ENCODE measurements at regions not wholly inside any gene's neighbourhood (a gene's known extent, or its start where the extent isn't known, plus 50 kb on each side); places are given as distances from the start of the nearest gene placed in this dataset.
"Not testable (repeated sequence)": the region's sequence is repeated elsewhere in the genome, so short reads cannot be mapped to it uniquely, and the experiment has no call there.

- no peak for DNase-seq
Measured at GRCh38 chr9:15113288-15113687, 193.7 kb downstream of the TTC39B start.

GRCh38 chr9:15111071-15111470 lies 195.9 kb downstream of the TTC39B start:
- no peak for DNase-seq

GRCh38 chr9:15104826-15105420 lies 194.7 kb upstream of the FREM1 start:
- peak; percentile 51 for DNase-seq

GRCh38 chr9:15103290-15103689 lies 193.1 kb upstream of the FREM1 start:
- DNase-seq: no peak

- DNase-seq: no peak
Measured at GRCh38 chr9:15101095-15101494, 190.9 kb upstream of the FREM1 start.

GRCh38 chr9:15100571-15100970 lies 190.3 kb upstream of the FREM1 start:
- DNase-seq: no peak

DNA sequence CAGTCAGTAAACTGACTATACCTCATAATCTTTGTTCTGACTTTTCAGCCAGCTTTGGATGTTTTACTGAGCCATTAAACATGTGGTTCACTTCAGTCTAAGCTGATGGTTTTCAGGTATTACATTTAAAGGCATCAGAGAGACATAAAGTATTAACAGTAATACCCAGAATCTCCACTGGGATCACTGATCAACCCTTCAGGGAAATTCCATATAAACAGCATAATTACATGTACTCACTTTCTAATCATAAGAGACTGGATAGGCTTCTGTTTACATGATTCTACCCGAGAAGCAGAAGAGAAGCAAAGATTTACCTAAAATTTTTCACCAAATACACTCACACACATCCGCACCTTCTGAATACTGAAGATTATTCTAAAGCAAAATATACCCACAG lies 186.7 kb upstream of the FREM1 start:
- DNase-seq: no peak

DNA sequence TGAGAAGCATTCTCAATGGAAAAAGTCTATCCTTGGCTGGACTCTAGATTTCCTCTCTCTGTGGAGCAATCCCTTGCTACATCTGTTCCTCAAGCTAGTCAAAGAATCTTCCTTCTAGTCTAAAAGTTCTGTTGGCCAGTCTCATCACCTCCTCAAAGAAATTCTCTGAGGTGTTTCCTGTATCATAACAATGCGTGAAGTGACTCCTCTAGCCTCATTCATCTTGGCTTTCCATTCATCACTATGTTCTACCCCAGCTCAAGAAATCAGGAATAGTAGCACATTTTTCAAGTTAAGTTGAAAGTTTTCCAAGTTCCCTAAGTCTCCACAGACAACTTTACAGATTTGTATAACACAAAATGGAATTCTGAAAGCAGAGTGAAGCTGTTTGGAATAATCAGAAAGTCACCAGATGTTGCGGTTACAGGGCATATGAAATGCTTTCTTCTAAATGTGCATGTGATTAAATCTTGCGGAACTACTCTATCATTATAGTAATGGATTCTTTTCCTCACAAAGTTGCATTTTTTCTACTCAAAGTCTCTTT lies 176.6 kb upstream of the FREM1 start:
- no peak for DNase-seq

DNA sequence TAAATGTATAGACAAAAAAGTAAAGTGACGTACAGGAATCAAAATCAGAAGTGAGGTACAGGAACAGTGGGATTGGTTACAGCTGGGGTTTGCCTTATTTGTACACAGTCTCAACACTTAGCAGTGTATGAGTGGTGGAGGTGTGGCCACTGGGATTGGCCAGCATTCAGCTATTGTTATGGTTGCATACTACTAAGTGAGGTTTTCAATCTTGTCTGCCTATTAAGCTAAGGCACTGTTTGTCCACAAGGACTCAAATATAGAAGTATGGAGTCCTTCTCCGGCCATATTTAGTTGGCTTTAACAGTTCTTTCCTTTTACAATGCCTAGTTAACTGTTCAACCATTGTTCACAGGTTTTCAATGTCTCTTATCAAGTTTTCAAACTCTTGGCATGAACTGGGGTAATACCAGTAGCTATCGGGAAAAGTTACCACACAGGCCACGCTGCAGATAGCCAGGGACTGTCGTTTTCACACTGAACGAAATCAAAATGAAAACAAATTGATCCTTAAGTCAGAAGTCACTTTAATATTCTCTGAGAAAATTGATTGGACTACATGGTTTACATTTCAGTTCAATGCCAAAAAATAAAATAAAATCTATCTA lies 176.0 kb upstream of the FREM1 start:
- DNase-seq: no peak

DNA sequence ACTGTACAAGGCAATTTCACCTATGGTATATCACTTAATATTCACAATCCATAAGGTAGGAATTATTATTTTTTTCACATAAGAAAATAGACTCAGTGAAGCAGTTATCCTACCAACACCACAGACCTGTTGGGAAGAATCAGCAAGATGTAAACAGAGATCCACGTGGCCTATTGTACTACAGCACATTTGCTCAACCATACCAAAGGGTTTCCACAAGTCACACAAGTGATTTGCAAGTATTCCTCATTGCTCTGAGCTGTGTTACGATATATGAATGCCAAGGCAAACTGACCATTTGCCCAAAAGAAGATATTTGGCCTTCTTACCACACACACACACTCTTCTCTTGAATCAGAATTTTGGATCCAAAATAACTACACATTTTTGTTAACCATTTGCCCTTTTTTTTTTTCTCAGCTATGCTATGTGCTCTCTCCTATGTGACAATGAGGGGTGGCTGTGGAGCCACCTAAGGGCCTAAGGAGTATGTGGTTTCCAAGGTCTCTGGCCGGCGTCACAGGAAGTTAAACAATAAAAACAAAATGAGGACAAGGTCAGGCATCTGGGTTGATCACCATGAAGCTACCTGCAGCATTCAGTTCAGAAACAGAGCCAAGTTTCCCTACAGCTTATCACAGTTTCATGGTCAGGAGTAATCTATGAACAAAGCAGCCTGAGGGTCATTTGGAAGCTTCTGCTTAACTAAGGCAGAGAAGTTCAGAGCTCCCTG lies 171.0 kb upstream of the FREM1 start:
- no peak for DNase-seq

DNA sequence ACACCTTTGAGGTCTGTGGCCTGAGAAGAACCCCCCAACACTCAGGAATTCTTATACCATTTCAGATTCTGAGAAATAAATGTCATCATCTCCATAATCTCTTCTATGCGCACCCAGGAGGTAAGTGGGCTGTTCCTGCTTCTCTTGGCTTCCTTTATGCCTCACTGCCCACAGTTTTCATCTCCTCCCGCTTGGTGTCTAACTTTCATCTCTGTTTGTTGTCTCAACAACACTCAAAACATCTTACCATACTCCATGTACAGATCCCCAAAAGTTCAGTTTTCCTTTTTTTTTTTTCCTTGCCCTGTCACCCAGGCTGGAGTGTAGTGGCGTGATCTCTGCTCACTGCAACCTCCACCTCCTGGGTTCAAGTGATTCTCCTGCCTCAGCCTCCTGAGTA lies 170.2 kb upstream of the FREM1 start:
- DNase-seq: no peak

DNA sequence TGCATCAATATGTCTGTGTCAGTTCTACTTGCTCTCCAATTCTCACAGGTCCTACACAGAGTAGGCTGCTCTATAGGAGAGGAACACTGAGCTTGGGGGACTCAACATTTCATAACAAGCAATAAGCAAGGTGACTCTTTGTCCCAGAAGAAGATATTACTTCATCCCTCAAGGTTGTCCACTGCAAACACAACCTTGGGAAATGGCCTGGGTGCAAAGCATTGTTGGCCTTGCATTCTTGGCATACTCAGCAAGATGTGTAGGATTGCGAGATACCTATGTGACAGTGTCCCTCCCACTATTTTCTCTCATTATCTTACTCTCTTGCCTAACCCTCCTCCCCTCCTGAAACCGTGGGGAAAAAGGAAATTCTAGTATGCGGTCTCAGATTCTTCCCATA lies 169.8 kb upstream of the FREM1 start:
- no peak for DNase-seq

DNA sequence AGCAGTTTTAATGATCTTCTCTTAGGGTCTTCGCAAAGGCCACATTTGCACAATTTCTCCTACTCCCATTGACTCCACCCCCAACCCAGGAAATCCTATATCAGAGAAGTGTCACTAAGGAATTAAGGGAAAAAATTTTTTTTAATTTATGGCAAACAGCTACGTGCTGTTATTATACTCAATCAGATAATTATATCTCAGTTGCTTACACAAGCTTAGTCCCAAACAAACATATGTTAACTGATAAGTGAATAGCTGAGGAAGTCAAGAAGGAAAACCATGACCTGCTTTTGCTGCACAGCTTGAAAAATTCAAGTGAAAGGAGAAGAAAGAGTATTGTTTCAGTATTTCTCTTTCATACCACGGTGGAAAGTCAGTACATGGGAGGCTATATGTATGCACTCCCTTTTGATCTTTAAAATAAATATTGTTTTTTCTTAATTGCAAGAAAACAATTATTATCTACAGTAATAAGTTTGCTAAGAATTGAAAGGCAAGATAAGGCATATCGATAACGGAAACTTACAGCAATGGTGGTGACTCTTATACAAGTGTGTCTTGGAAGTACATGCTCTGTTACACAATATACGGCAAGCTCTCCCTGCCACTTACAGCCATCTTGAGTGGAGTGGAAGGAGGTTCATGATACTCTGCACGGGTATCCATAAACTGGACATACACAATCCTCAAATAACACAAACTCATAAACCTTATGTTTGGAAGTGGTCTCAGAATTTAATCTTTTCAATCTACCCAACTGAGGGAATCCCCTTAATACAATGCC lies 167.9 kb upstream of the FREM1 start:
- DNase-seq: no peak

GRCh38 chr9:15073620-15074019 lies 163.4 kb upstream of the FREM1 start:
- no peak for DNase-seq

DNA sequence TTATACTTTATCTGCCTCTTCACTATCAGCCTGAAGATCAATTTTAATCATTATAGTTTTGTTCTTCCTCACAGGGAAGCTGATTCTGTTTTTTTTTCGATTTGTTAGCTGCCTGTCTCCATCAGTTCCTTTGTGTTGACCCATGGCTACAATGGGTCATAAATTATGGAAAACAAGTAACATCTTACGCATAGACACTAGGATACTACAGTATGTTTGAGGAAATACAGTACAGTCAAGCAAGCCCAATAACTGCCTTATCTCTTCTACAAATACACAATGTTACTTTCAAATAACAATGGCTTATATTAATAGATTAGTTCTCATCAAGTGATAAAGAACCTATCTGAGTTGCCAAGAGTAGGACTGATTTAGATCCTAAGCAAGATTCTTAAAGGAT lies 160.5 kb upstream of the FREM1 start:
- no peak for DNase-seq

- DNase-seq: no peak
Measured at GRCh38 chr9:15069106-15069505, 158.9 kb upstream of the FREM1 start.

- no peak for DNase-seq
Measured at GRCh38 chr9:15068261-15068660, 158.0 kb upstream of the FREM1 start.

DNA sequence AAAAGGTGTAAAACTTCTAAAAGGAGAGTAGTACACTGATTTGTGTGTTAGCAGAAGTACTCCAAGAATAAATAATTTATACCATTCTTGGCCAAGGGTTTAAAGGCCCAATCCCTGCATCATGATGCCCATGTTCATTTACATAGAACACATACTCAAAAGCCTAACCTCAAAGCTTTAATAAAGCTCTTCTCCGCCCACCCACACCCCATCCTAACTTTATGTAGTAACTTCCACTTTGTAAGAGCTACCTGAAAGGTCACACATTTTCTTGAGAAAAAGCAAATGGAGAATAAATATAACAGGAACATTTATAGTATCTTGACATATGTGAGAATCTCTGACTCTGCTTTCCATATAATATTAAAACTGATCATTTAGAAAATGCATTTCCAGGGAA lies 148.8 kb upstream of the FREM1 start:
- DNase-seq: no peak

DNA sequence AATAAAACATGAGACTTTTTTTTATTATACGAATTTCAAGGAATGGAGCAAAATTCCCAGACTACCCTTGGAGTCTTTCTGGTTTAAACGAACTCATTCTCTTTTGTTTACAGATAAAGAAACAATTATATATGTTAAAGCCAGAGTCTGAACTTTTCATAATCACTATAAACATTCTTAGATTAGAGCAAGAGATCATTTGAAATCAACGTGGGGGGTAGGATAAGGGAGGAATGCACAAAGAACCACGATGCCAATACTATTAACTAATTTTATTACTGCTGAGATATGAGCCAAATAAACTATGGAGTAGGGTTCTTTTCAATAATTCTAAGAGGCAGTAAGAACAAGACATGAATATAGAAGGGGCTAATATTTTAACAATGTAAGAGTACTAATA lies 148.0 kb upstream of the FREM1 start:
- no peak for DNase-seq

DNA sequence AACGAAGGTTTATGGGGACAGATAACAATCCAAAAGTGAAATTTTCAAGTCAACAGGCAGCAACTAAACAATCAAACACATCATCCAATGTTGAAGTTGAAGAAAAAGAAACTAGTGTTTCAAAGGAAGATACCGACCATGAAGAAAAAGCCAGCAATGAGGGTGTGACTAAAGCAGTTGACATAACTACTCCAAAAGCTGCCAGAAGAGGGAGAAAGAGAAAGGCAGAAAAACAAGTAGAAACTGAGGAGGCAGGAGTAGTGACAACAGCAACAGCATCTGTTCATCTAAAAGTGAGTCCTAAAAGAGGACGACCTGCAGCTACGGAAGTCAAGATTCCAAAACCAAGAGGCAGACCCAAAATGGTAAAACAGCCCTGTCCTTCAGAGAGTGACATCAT lies 145.1 kb upstream of the FREM1 start:
- DNase-seq: not testable (repeated sequence)

DNA sequence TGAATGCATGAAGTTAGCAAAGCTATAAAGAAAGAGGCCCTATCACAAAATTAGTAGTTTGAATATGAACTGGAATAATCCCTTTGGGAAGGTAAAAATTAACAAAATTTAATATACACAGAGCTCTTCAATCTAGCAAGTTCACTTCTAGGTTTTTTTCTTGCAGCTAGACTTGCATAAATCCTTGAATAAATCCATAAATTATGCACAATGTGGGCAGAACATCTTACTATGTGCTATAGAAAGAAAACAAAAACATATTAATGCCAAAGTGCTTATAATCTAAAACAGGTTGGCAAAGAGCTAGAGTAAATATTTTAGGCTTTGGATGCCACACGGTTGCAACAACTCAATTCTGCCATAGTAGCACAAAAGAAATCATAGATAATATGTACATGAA lies 138.5 kb upstream of the FREM1 start:
- DNase-seq: no peak

DNA sequence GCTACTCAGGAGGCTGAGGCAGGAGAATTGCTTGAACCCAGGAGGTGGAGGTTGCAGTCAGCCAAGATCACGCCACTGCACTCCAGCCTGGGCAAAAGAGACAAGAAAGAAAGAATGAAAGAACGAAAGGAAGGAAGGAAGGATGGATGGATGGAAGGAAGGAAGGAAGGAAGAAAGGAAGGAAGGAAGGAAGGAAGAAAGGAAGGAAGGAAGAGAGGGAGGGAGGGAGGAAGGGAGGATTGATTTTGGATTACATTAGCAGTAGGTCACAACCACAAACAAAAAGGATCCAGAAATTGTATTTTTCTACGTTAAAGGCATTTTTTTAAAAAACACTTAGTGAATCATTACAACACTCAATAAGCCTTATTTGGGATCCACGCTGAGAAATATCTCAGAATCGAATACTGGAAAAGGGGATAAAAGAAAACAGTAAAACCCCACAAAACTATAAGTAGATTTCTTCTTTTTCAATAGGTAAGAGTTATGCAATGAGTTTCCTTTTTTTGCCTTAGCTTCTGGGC lies 136.9 kb upstream of the FREM1 start:
- no peak for DNase-seq

- no peak for DNase-seq
Measured at GRCh38 chr9:15033316-15033715, 123.1 kb upstream of the FREM1 start.

All from stimulated activated CD4-positive, alpha-beta T cell treated with anti-CD3 and anti-CD28 coated beads, Interleukin-4, amount 100 ng/mL, for 24 hours (primary cell).